SU-DHL-6 (cell line): ENCODE measurements at regions not wholly inside any gene's neighbourhood (a gene's known extent, or its start where the extent isn't known, plus 50 kb on each side); places are given as distances from the start of the nearest gene placed in this dataset.

Source experiments
- H2AFZ ChIP-seq: fragments of 200-600 bp; sonication (generic); 2 replicates; pipeline ENCODE4 v1.6.1; 2014; ENCODE audit warnings: low read depth, mild to moderate bottlenecking, moderate library complexity, mixed read lengths, antibody characterized with exemption, low read length; ENCODE audit not compliant: severe bottlenecking
- H3F3A ChIP-seq: fragments of 200-600 bp; shearing (Covaris generic); 2 replicates; pipeline ENCODE4 v1.6.0; 2016; ENCODE audit warnings: antibody characterized with exemption, mild to moderate bottlenecking; ENCODE audit not compliant: insufficient read depth
- H3K27ac ChIP-seq: fragments of 200-600 bp; sonication (generic); 2 replicates; pipeline ENCODE4 v1.5.1; 2016; ENCODE audit warnings: low read depth, mild to moderate bottlenecking, low read length, moderate library complexity, mixed read lengths
- H3K27me3 ChIP-seq: fragments of 200-600 bp; sonication (generic), shearing (Covaris generic); 2 replicates; pipeline ENCODE4 v1.6.0; 2014; ENCODE audit warnings: mild to moderate bottlenecking, low read length
- H3K36me3 ChIP-seq: fragments of 200-600 bp; sonication (generic); 2 replicates; pipeline ENCODE4 v1.6.1; 2014; ENCODE audit warnings: mild to moderate bottlenecking, low read length, mixed read lengths
- H3K4me2 ChIP-seq: fragments of 300-600, 200-600 bp; shearing (Covaris generic), sonication (generic); 2 replicates; pipeline ENCODE4 v1.6.0; 2014; ENCODE audit warnings: low read length, low read depth, mild to moderate bottlenecking; ENCODE audit not compliant: poor library complexity, severe bottlenecking
- H3K4me3 ChIP-seq: fragments of 200-600 bp; sonication (generic); 2 replicates; pipeline ENCODE4 v1.5.1; 2014; ENCODE audit warnings: antibody characterized with exemption, low read length, mild to moderate bottlenecking, mixed read lengths; ENCODE audit not compliant: insufficient read depth, poor library complexity, severe bottlenecking
- H3K79me2 ChIP-seq: fragments of 200-600 bp; sonication (generic); 2 replicates; pipeline ENCODE4 v1.6.1; 2014; ENCODE audit warnings: mild to moderate bottlenecking, low read length, moderate library complexity; ENCODE audit not compliant: insufficient read depth
- H3K9ac ChIP-seq: fragments of 200-600 bp; sonication (generic); 2 replicates; pipeline ENCODE4 v1.7.0; 2014; ENCODE audit warnings: mild to moderate bottlenecking, low read length
- H3K9me2 ChIP-seq: fragments of 200-600 bp; sonication (generic); replicated peaks from 2 replicates; pipeline ENCODE4 v1.6.1; 2014; ENCODE audit warnings: low read length; ENCODE audit not compliant: insufficient read depth
- H3K9me3 ChIP-seq: fragments of 200-600 bp; sonication (generic); 2 replicates; pipeline ENCODE4 v1.6.1; 2014; ENCODE audit warnings: low read length, mixed read lengths; ENCODE audit not compliant: insufficient read depth
- H4K20me1 ChIP-seq: fragments of 200-600 bp; sonication (generic); 2 replicates; pipeline ENCODE4 v1.6.1; 2014; ENCODE audit warnings: low read depth, mild to moderate bottlenecking, antibody characterized with exemption, low read length, moderate library complexity, mixed read lengths
- EZH2phosphoT487 ChIP-seq: fragments of 200-600 bp; sonication (generic), shearing (Covaris generic); conservative IDR thresholded peaks from 2 replicates; pipeline ENCODE4 v1.6.1; 2018; ENCODE audit warnings: mild to moderate bottlenecking, antibody characterized with exemption, low read length, moderate library complexity, mixed read lengths
- TF ChIP-seq, protein P1 (sequence below): fragments of 200-600 bp; sonication (generic); IDR thresholded peaks from one replicate; pipeline ENCODE4 v1.5.1; 2017; ENCODE audit warnings: antibody characterized with exemption, mild to moderate bottlenecking, low read length, moderate library complexity; ENCODE audit not compliant: insufficient read depth, poor library complexity, severe bottlenecking

DNA sequence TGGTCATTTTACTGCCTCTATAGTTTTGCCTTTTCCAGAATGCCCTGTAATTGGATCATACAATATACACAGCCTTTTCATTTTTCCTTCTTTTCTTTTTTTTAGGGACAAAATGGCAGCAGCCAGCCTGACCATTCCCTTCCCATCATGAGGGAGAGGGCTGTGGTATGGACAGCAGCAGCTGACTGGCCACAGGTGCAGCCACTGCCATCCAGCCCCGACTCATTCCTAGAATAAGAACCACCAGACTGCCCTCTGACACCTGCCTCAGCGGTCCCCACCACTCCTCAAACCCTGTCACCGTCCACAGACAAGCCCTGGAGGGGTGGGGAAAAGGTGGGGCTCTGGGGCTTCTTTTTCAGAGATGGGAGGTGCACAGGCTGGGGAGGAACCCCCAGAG, 92.8 kb downstream of the EPDR1 start:
- no peaks in the 10 kb centered on the region for H3K36me3 ChIP-seq
- no peaks in the 10 kb centered on the region for H3K9me3 ChIP-seq
- TF ChIP-seq EZH2phosphoT487: no peak
- TF ChIP-seq, protein P1, sequence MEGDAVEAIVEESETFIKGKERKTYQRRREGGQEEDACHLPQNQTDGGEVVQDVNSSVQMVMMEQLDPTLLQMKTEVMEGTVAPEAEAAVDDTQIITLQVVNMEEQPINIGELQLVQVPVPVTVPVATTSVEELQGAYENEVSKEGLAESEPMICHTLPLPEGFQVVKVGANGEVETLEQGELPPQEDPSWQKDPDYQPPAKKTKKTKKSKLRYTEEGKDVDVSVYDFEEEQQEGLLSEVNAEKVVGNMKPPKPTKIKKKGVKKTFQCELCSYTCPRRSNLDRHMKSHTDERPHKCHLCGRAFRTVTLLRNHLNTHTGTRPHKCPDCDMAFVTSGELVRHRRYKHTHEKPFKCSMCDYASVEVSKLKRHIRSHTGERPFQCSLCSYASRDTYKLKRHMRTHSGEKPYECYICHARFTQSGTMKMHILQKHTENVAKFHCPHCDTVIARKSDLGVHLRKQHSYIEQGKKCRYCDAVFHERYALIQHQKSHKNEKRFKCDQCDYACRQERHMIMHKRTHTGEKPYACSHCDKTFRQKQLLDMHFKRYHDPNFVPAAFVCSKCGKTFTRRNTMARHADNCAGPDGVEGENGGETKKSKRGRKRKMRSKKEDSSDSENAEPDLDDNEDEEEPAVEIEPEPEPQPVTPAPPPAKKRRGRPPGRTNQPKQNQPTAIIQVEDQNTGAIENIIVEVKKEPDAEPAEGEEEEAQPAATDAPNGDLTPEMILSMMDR: no peak

DNA sequence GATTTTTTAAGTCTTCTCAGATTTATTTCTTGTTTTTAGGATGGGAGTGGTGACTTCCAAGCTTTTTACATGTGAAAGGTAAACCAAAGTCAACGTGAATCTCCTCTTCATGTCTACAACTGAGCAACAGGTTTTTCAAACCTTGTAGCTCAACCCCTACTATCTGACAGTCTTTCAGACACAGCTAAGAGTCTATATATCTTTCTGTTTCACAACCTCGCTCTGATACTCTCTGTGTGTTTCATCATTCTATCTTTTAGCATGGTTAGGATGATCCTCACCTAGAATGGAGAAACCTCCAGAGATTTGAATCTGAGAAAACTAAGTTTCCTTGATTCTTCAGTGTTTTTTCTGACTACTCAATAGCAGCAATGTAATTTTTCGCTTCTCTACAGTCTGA, 96.1 kb downstream of the EPDR1 start:
- Histone ChIP-seq H3K27me3 (no peaks in the 10 kb centered on the region), H3F3A (no peaks in the 10 kb centered on the region), H2AFZ (no peak overlapping the region), H3K4me2 (no peak overlapping the region), H3K9me3 (no peaks in the 10 kb centered on the region), H3K36me3 (no peaks in the 10 kb centered on the region), H3K4me3 (no peak overlapping the region), H3K27ac (no peak overlapping the region), H3K9me2 (no peaks in the 10 kb centered on the region), H3K79me2 (no peaks in the 10 kb centered on the region), H3K9ac (no peak overlapping the region), H4K20me1 (no peaks in the 10 kb centered on the region)
- TF ChIP-seq, protein P1: no peak
- TF ChIP-seq EZH2phosphoT487: no peak

More for the DNA sequence above, 92.8 kb downstream of the EPDR1 start:
- no peaks in the 10 kb centered on the region for H4K20me1 ChIP-seq
- no peaks in the 10 kb centered on the region for H3K79me2 ChIP-seq
- no peak overlapping the region for H3K4me2 ChIP-seq
- H3K27me3 ChIP-seq: no peaks in the 10 kb centered on the region
- no peak overlapping the region for H3K9ac ChIP-seq
- H3K4me3 ChIP-seq: no peak overlapping the region
- H3K9me2 ChIP-seq: no peaks in the 10 kb centered on the region
- no peak overlapping the region for H3K27ac ChIP-seq
- no peaks in the 10 kb centered on the region for H3F3A ChIP-seq
- H2AFZ ChIP-seq: no peak overlapping the region

DNA sequence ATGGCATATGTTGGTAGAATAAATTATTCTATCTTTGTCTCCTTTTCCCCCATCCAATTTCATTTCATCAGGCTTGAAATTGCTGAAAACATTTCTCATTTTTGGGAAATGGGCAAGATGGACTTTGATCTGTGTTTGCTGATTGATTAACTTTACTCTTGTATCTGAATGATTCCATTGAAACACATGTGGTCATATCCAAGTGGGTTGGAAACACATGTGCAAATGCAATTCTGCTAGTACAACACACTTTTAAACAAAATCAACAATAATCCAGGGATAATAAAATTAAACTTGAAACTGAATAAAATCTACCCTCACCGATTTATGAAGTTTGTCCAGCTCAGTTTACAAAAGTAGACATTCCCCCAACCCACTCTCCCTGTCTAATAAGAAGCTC, 96.9 kb downstream of the EPDR1 start:
- no peak for TF ChIP-seq EZH2phosphoT487
- TF ChIP-seq, protein P1: no peak

More for the DNA sequence above, 96.9 kb downstream of the EPDR1 start:
- Histone ChIP-seq H3K9me2 (no peaks in the 10 kb centered on the region), H3K4me3 (no peak overlapping the region), H3K9me3 (no peaks in the 10 kb centered on the region), H3K27me3 (no peaks in the 10 kb centered on the region; the same call in 1 of the 2 replicates), H2AFZ (no peak overlapping the region), H3K36me3 (no peaks in the 10 kb centered on the region), H3K27ac (no peak overlapping the region), H3K4me2 (no peak overlapping the region), H3K9ac (no peak overlapping the region), H3F3A (no peaks in the 10 kb centered on the region), H4K20me1 (no peaks in the 10 kb centered on the region), H3K79me2 (no peaks in the 10 kb centered on the region)
